Breast epithelium (tissue), 4 donors: ENCODE measurements at regions not wholly inside any gene's neighbourhood (a gene's known extent, or its start where the extent isn't known, plus 50 kb on each side); places are given as distances from the start of the nearest gene placed in this dataset.
"Not testable (repeated sequence)": the region's sequence is repeated elsewhere in the genome, so short reads cannot be mapped to it uniquely, and the experiment has no call there.

ENCODE experiments used
- DNase-seq, 2 donors: peaks; one replicate each; pipeline ENCODE4 v3.0.0-alpha.2; 2019; ENCODE audit warnings: low spot score in 2 of 2
- H3K27ac ChIP-seq, 2 donors: fragments of 200-600 bp; sonication (generic) in 1 of 2; one replicate each; pipeline ENCODE4 v1.5.1; 2016 to 2019; ENCODE audit warnings: mild to moderate bottlenecking in 1 of 2
- H3K27me3 ChIP-seq, 2 donors: fragments of 200-600 bp; sonication (generic) in 1 of 2; one replicate each; pipeline versions ENCODE4 v1.5.1 to v1.6.0; 2017 to 2019; ENCODE audit warnings: control low read depth in 1 of 2, mild to moderate bottlenecking in 1 of 2
- H3K36me3 ChIP-seq: fragments of 200-600 bp; one replicate; pipeline ENCODE4 v1.5.1; 2019
- H3K4me1 ChIP-seq, 2 donors: fragments of 200-600 bp; sonication (generic); one replicate each; pipeline ENCODE4 v1.5.1; 2016 to 2019; ENCODE audit warnings: control low read depth in 1 of 2
- H3K4me3 ChIP-seq, 3 donors: fragments of 200-600 bp; sonication (generic); 1 replicate in 2 of 3; 2 replicates in 1 of 3; pipeline ENCODE4 v1.5.1; 2016 to 2019; ENCODE audit warnings: mild to moderate bottlenecking in 3 of 3, moderate library complexity in 2 of 3
- H3K9me3 ChIP-seq, 2 donors: fragments of 200-600 bp; sonication (generic) in 1 of 2; one replicate each; pipeline ENCODE4 v1.5.1; 2016 to 2019; ENCODE audit warnings: control low read depth in 1 of 2
- POLR2A ChIP-seq: fragments of 450-650 bp; IDR thresholded peaks from one replicate; pipeline ENCODE4 v1.6.1; 2016; ENCODE audit warnings: antibody characterized with exemption, mild to moderate bottlenecking, moderate library complexity
- POLR2AphosphoS5 ChIP-seq, 3 donors: sonication (generic); formaldehyde crosslinking; IDR thresholded peaks; one replicate each; pipeline ENCODE4 v1.6.1; 2017; ENCODE audit warnings: antibody characterized with exemption in 3 of 3
- intact Hi-C: fragments of 100-400 bp; cut with DNase I; formaldehyde crosslinking; loops from one replicate; pipeline ENCODE4 v1.15.1; 2023; ENCODE audit warnings: low total_unique reads
- TF ChIP-seq, protein P1 (sequence below), 3 donors: fragments of 450-650 bp; IDR thresholded peaks; one replicate each; pipeline ENCODE4 v1.5.1; 2016 to 2017; ENCODE audit warnings: antibody characterized with exemption in 3 of 3, mild to moderate bottlenecking in 3 of 3, moderate library complexity in 3 of 3

DNA sequence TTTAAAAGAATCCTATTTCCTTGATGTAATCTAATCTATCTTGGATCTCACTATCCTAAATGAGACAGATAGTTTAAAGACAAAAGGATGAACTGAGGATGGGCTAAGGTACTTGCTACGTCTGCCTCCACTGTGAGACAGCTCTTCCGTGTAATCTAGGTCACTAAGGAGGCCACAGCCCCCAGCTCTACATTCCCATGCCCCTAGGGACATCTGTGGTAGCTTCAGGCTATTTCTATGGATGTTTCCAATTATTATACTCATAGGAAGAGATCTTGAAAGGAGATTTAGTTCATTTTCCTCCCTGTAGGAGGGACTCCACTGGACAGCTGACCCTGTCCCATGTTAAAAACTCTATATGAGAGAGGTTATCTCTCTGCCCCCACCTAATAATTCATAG lies 140.8 kb upstream of the TRPC5 start:
- no peaks in the 10 kb centered on the region for H3K9me3 ChIP-seq
- no peak overlapping the region for H3K27ac ChIP-seq
- peaks cover 0 to 7% of the 10 kb centered on the region in 2 donors for H3K27me3 ChIP-seq
- TF ChIP-seq, protein P1, sequence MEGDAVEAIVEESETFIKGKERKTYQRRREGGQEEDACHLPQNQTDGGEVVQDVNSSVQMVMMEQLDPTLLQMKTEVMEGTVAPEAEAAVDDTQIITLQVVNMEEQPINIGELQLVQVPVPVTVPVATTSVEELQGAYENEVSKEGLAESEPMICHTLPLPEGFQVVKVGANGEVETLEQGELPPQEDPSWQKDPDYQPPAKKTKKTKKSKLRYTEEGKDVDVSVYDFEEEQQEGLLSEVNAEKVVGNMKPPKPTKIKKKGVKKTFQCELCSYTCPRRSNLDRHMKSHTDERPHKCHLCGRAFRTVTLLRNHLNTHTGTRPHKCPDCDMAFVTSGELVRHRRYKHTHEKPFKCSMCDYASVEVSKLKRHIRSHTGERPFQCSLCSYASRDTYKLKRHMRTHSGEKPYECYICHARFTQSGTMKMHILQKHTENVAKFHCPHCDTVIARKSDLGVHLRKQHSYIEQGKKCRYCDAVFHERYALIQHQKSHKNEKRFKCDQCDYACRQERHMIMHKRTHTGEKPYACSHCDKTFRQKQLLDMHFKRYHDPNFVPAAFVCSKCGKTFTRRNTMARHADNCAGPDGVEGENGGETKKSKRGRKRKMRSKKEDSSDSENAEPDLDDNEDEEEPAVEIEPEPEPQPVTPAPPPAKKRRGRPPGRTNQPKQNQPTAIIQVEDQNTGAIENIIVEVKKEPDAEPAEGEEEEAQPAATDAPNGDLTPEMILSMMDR (IDR thresholded peaks at IDR 0.05) = no peak
- no peak for TF ChIP-seq POLR2A
- TF ChIP-seq POLR2AphosphoS5 (IDR thresholded peaks at IDR 0.05) = no peak
- no peaks in the 10 kb centered on the region for H3K36me3 ChIP-seq
- H3K4me3 ChIP-seq = no peak overlapping the region
- H3K4me1 ChIP-seq = no peaks in the 10 kb centered on the region
- intact Hi-C loops = no loop called here
- no peak for DNase-seq

- DNase-seq = no peak
- intact Hi-C loops = no loop called here
- H3K27ac ChIP-seq = no peak overlapping the region
- H3K4me3 ChIP-seq = no peak overlapping the region
- no peak for TF ChIP-seq POLR2A
- TF ChIP-seq, protein P1 (IDR thresholded peaks at IDR 0.05) = no peak
- no peak for TF ChIP-seq POLR2AphosphoS5 (IDR thresholded peaks at IDR 0.05)
- H3K9me3 ChIP-seq = no peaks in the 10 kb centered on the region
- H3K27me3 ChIP-seq = peaks cover 0 to 31% of the 10 kb centered on the region in 2 donors
- H3K36me3 ChIP-seq = no peaks in the 10 kb centered on the region
- H3K4me1 ChIP-seq = no peaks in the 10 kb centered on the region
Observed at GRCh38 chrX:112218388-112218787, 135.8 kb upstream of the TRPC5 start.

- TF ChIP-seq, protein P1 (IDR thresholded peaks at IDR 0.05) = no peak
- no peak for TF ChIP-seq POLR2AphosphoS5 (IDR thresholded peaks at IDR 0.05)
- no peak for TF ChIP-seq POLR2A
- Histone ChIP-seq H3K4me3 (no peak overlapping the region), H3K27ac (no peak overlapping the region), H3K36me3 (no peaks in the 10 kb centered on the region), H3K4me1 (no peaks in the 10 kb centered on the region), H3K9me3 (no peaks in the 10 kb centered on the region), H3K27me3 (peaks cover 0 to 18% of the 10 kb centered on the region in 2 donors)
- intact Hi-C loops = no loop called here
- DNase-seq = no peak
Observed at GRCh38 chrX:112211459-112211858, 128.9 kb upstream of the TRPC5 start.

- Histone ChIP-seq H3K4me3 (no peak overlapping the region), H3K4me1 (no peaks in the 10 kb centered on the region), H3K27me3 (peaks cover 0 to 22% of the 10 kb centered on the region in 2 donors), H3K27ac (no peak overlapping the region), H3K36me3 (no peaks in the 10 kb centered on the region), H3K9me3 (no peaks in the 10 kb centered on the region)
- TF ChIP-seq POLR2A (no peak), POLR2AphosphoS5 (IDR thresholded peaks at IDR 0.05) (no peak)
- TF ChIP-seq, protein P1 (IDR thresholded peaks at IDR 0.05) = no peak
- no peak for DNase-seq
- intact Hi-C loops = no loop called here
Observed at GRCh38 chrX:112197840-112198239, 115.3 kb upstream of the TRPC5 start.

GRCh38 chrX:112190646-112191045 lies 108.1 kb upstream of the TRPC5 start:
- Histone ChIP-seq H3K36me3 (no peaks in the 10 kb centered on the region), H3K9me3 (no peaks in the 10 kb centered on the region), H3K4me3 (no peak overlapping the region), H3K27me3 (peaks cover 0 to 19% of the 10 kb centered on the region in 2 donors), H3K4me1 (no peaks in the 10 kb centered on the region), H3K27ac (no peak overlapping the region)
- intact Hi-C loops = no loop called here
- DNase-seq = no peak
- TF ChIP-seq POLR2AphosphoS5 (IDR thresholded peaks at IDR 0.05) (no peak), POLR2A (no peak)
- TF ChIP-seq, protein P1 (IDR thresholded peaks at IDR 0.05) = no peak

- H3K27ac ChIP-seq, DNase-seq, H3K4me1 ChIP-seq, intact Hi-C loops, H3K36me3 ChIP-seq, H3K4me3 ChIP-seq, H3K9me3 ChIP-seq: not testable (repeated sequence)
- peaks cover 0 to 22% of the 10 kb centered on the region in 2 donors for H3K27me3 ChIP-seq
Observed at GRCh38 chrX:112181361-112181760, 98.8 kb upstream of the TRPC5 start.
